ENCODE measurements at regions not wholly inside any gene's neighbourhood (a gene's known extent, or its start where the extent isn't known, plus 50 kb on each side); places are given as distances from the start of the nearest gene placed in this dataset.
A peak's percentile ranks its signal among the peaks of the same experiment; 100 is the strongest.

- TF ChIP-seq, protein P1, sequence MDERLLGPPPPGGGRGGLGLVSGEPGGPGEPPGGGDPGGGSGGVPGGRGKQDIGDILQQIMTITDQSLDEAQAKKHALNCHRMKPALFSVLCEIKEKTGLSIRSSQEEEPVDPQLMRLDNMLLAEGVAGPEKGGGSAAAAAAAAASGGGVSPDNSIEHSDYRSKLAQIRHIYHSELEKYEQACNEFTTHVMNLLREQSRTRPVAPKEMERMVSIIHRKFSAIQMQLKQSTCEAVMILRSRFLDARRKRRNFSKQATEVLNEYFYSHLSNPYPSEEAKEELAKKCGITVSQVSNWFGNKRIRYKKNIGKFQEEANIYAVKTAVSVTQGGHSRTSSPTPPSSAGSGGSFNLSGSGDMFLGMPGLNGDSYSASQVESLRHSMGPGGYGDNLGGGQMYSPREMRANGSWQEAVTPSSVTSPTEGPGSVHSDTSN (CRISPR knock-in tag; IDR thresholded peaks at IDR 0.05) = no peak
- TF ChIP-seq ZNF557 (CRISPR knock-in tag; IDR thresholded peaks at IDR 0.05) = no peak
- TF ChIP-seq ZNF652 (CRISPR knock-in tag; IDR thresholded peaks at IDR 0.05; ENCODE audit: borderline replicate concordance, low read depth) = peak; percentile 96
- no peak for TF ChIP-seq ZBTB33 (CRISPR knock-in tag; IDR thresholded peaks at IDR 0.05)
- TF ChIP-seq, protein P2, sequence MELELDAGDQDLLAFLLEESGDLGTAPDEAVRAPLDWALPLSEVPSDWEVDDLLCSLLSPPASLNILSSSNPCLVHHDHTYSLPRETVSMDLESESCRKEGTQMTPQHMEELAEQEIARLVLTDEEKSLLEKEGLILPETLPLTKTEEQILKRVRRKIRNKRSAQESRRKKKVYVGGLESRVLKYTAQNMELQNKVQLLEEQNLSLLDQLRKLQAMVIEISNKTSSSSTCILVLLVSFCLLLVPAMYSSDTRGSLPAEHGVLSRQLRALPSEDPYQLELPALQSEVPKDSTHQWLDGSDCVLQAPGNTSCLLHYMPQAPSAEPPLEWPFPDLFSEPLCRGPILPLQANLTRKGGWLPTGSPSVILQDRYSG (CRISPR knock-in tag; IDR thresholded peaks at IDR 0.05) = no peak
- peak; percentile 92 for TF ChIP-seq NR2F6 (IDR thresholded peaks at IDR 0.05)
- TF ChIP-seq NR2F6 (CRISPR knock-in tag; IDR thresholded peaks at IDR 0.05) = peak; percentile 97
- TF ChIP-seq GLMP (CRISPR knock-in tag; IDR thresholded peaks at IDR 0.05; ENCODE audit: borderline replicate concordance) = no peak
- TF ChIP-seq ZNF773 (CRISPR knock-in tag; IDR thresholded peaks at IDR 0.05; ENCODE audit: borderline replicate concordance) = no peak
- no peak for TF ChIP-seq PBX3 (CRISPR knock-in tag; IDR thresholded peaks at IDR 0.05; ENCODE audit: borderline replicate concordance)
- TF ChIP-seq ZBTB39 (CRISPR knock-in tag; IDR thresholded peaks at IDR 0.05) = no peak
- TF ChIP-seq, protein P3, sequence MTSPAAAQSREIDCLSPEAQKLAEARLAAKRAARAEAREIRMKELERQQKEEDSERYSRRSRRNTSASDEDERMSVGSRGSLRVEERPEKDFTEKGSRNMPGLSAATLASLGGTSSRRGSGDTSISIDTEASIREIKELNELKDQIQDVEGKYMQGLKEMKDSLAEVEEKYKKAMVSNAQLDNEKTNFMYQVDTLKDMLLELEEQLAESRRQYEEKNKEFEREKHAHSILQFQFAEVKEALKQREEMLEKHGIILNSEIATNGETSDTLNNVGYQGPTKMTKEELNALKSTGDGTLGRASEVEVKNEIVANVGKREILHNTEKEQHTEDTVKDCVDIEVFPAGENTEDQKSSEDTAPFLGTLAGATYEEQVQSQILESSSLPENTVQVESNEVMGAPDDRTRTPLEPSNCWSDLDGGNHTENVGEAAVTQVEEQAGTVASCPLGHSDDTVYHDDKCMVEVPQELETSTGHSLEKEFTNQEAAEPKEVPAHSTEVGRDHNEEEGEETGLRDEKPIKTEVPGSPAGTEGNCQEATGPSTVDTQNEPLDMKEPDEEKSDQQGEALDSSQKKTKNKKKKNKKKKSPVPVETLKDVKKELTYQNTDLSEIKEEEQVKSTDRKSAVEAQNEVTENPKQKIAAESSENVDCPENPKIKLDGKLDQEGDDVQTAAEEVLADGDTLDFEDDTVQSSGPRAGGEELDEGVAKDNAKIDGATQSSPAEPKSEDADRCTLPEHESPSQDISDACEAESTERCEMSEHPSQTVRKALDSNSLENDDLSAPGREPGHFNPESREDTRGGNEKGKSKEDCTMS (CRISPR knock-in tag; conservative IDR thresholded peaks at IDR 0.05) = no peak
- no peak for TF ChIP-seq ZFP41 (CRISPR knock-in tag; IDR thresholded peaks at IDR 0.05; ENCODE audit: borderline replicate concordance)
- TF ChIP-seq ZNF326 (CRISPR knock-in tag; IDR thresholded peaks at IDR 0.05; ENCODE audit: borderline replicate concordance) = no peak
- no peak for TF ChIP-seq ZKSCAN5 (CRISPR knock-in tag; IDR thresholded peaks at IDR 0.05)
- no peak for TF ChIP-seq CREBL2 (CRISPR knock-in tag; IDR thresholded peaks at IDR 0.05; ENCODE audit: borderline replicate concordance)
- TF ChIP-seq, protein P4, sequence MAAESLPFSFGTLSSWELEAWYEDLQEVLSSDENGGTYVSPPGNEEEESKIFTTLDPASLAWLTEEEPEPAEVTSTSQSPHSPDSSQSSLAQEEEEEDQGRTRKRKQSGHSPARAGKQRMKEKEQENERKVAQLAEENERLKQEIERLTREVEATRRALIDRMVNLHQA (CRISPR knock-in tag; IDR thresholded peaks at IDR 0.05) = no peak
Measured at GRCh38 chr4:18566970-18567799, 545.6 kb upstream of the LCORL start (continued).

All from HepG2 (cell line).